ENCODE measurements at regions not wholly inside any gene's neighbourhood (a gene's known extent, or its start where the extent isn't known, plus 50 kb on each side); places are given as distances from the start of the nearest gene placed in this dataset.
"Not testable (repeated sequence)": the region's sequence is repeated elsewhere in the genome, so short reads cannot be mapped to it uniquely, and the experiment has no call there.

- not testable (repeated sequence) for DNase-seq
These were observed 52.3 kb upstream of the LRRC30 start for GRCh38 chr18:7178568-7178967.

- DNase-seq, result peak; percentile 49
These were observed 53.7 kb upstream of the LRRC30 start for GRCh38 chr18:7177116-7177744.

DNA sequence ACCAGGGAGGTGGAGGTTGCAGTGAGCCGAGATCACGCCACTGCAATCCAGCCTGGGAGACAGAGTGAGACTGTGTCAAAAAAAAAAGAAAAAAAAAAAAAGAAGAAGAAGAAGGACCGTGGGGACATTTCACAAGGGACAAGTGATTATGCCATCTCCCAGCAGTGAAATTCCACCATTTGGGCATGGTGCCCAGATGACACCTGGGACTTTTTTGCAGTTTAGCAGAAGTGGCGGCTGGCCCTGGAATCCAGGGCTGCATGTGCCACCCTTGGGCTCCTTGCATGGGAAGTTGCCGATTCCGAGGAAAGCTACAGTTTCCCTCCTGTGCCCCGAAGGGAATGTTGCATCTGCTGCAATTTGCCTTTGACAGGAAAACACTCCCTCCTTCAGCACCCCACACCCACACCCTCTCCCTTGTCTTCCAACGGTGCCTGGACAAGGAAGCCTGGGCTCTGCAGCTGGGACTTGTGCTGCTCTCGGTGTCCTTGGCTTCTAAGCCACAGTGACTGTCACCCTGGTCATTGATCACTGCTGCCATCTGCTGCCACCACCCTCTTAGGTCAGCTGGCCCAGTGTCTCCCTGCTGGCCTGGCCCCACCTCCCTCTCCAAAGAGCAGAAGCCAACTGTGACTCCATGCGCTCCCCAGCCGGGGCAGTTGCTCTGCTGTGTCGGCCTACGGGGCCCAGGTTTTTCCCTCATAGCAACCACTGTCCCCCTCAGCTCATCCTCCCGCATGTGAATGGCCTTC lies 56.4 kb upstream of the LRRC30 start:
- no peak for DNase-seq

- DNase-seq, result no peak
These were observed 55.6 kb upstream of the LAMA1 start for GRCh38 chr18:7173216-7173615.

- DNase-seq, result no peak
These were observed 55.0 kb upstream of the LAMA1 start for GRCh38 chr18:7172611-7173010.

GRCh38 chr18:7170292-7170691 lies 52.7 kb upstream of the LAMA1 start:
- DNase-seq, result no peak

GRCh38 chr18:7169601-7170000 lies 52.0 kb upstream of the LAMA1 start:
- DNase-seq, result no peak

DNA sequence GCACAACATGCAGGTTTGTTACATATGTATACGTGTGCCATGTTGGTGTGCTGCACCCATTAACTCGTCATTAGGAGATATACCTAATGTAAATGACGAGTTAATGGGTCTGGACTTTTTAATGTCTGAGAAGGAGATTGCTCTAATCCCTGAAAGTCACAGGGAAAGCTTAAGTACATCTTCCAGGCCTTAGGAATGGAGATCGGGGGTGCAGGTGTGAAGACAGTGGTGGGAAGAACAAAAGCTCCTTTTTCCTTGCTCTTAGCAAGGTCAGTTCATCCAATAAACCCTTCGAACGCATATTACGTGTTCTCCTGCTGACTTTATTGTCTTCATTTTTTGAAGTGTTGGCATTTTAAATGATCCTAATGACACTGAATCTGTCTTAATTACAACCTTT lies 50.8 kb upstream of the LAMA1 start:
- no peak for DNase-seq

Measured in suppressor macrophage treated with lipopolysaccharide for 4 hours (primary cell).